HCT116 (cell line): ENCODE measurements at regions not wholly inside any gene's neighbourhood (a gene's known extent, or its start where the extent isn't known, plus 50 kb on each side); places are given as distances from the start of the nearest gene placed in this dataset.
"Not testable (repeated sequence)": the region's sequence is repeated elsewhere in the genome, so short reads cannot be mapped to it uniquely, and the experiment has no call there.

Experiments used
- ATAC-seq: fragments of 200-7000 bp; cut with Tn5 transposase; 2 replicates; pipeline ENCODE4 v1.9.1; 2020; ENCODE audit warnings: mild to moderate bottlenecking, moderate library complexity
- BruUV-seq: library from RNA; stranded (reverse); fragments of 400-500 nt; replicated peaks from 2 replicates; lab custom pipeline; 2021; lab: Mats Ljungman, UMichigan
- CTCF ChIA-PET: fragments of 300-600 bp; sonication (Branson Sonifier 250); formaldehyde crosslinking; loops from one replicate; lab custom pipeline; 2021; ENCODE audit warnings: antibody characterized with exemption; lab: Charles Lee
- POLR2A ChIA-PET: fragments of 300-600, 350-600 bp; sonication (Branson Sonifier 250); formaldehyde crosslinking; loops from one replicate; lab custom pipeline; 2021; ENCODE audit warnings: antibody characterized with exemption; lab: Charles Lee
- RAD21 ChIA-PET, 2 experiments: fragments of 300-600 bp; sonication (Branson Sonifier 250); formaldehyde crosslinking; loops; one replicate each; lab custom pipeline; 2023; ENCODE audit warnings: low total read pairs in 2 of 2; ENCODE audit not compliant: uncharacterized antibody in 2 of 2, unreplicated experiment in 2 of 2, low non-redundant PET in 1 of 2; lab: Charles Lee
- DNase-seq: peaks from one replicate; pipeline ENCODE4 v3.0.0-alpha.2; 2010; ENCODE audit warnings: low read depth, low spot score
- H2AFZ ChIP-seq: fragments of 200-600 bp; shearing (Covaris generic), sonication (generic); 2 replicates; pipeline ENCODE4 v1.6.1; 2017; ENCODE audit warnings: low read depth, mixed run types, mixed read lengths, antibody characterized with exemption, low read length; ENCODE audit not compliant: poor library complexity, severe bottlenecking
- H3K27ac ChIP-seq: 2 replicates; pipeline ENCODE4 v1.5.1; 2012; ENCODE audit warnings: low read depth, low read length
- H3K27me3 ChIP-seq: fragments of 200-600 bp; sonication (generic); 2 replicates; pipeline ENCODE4 v1.6.1; 2016; ENCODE audit warnings: mixed run types, low read length, mixed read lengths; ENCODE audit not compliant: insufficient read depth
- H3K36me3 ChIP-seq, 2 experiments: fragments of 200-500 bp in 1 of 2; fragments of 200-600 bp in 1 of 2; sonication (Bioruptor generic) in 1 of 2; sonication (generic) in 1 of 2; 2 replicates each; pipeline versions ENCODE4 v1.5.1 to v1.6.1; 2014 to 2016; ENCODE audit warnings: low read length in 2 of 2, inconsistent platforms in 1 of 2, mixed read lengths in 1 of 2, mixed run types in 1 of 2; ENCODE audit not compliant: insufficient read depth in 2 of 2, control insufficient read depth in 1 of 2
- H3K4me1 ChIP-seq, 2 experiments: fragments of 200-600 bp in 1 of 2; sonication (generic) in 1 of 2; 2 replicates each; pipeline versions ENCODE4 v1.5.1 to v1.6.1; 2012 to 2017; ENCODE audit warnings: low read length in 2 of 2, inconsistent platforms in 1 of 2, mild to moderate bottlenecking in 1 of 2, mixed read lengths in 1 of 2, mixed run types in 1 of 2, moderate library complexity in 1 of 2; ENCODE audit not compliant: insufficient read depth in 2 of 2, control insufficient read depth in 1 of 2
- H3K4me2 ChIP-seq: fragments of 200-600 bp; sonication (generic); 2 replicates; pipeline ENCODE4 v1.6.1; 2017; ENCODE audit warnings: mixed run types, low read length, mixed read lengths
- H3K4me3 ChIP-seq, 2 experiments: fragments of 200-600 bp in 1 of 2; sonication (generic) in 1 of 2; replicated peaks in 1 of 2; 2 replicates each; pipeline ENCODE4 v1.5.1; 2011 to 2016; ENCODE audit warnings: low read length in 2 of 2, control low read depth in 1 of 2, low read depth in 1 of 2, mild to moderate bottlenecking in 1 of 2, mixed read lengths in 1 of 2, mixed run types in 1 of 2
- H3K79me2 ChIP-seq: fragments of 200-600 bp; sonication (generic); 2 replicates; pipeline ENCODE4 v1.6.1; 2017; ENCODE audit warnings: mild to moderate bottlenecking, mixed run types, low read length, moderate library complexity, mixed read lengths; ENCODE audit not compliant: insufficient read depth
- H3K9ac ChIP-seq: fragments of 200-600 bp; sonication (generic); 2 replicates; pipeline ENCODE4 v1.6.1; 2016; ENCODE audit warnings: low read length, mixed read lengths
- H3K9me2 ChIP-seq: fragments of 200-600 bp; sonication (generic), shearing (Covaris generic); 2 replicates; pipeline ENCODE4 v1.6.1; 2017; ENCODE audit warnings: mixed run types, mild to moderate bottlenecking, moderate library complexity; ENCODE audit not compliant: insufficient read depth
- H3K9me3 ChIP-seq, 2 experiments: fragments of 200-500 bp in 1 of 2; fragments of 200-600 bp in 1 of 2; sonication (Bioruptor generic) in 1 of 2; sonication (generic) in 1 of 2; 2 replicates each; pipeline ENCODE4 v1.6.1; 2014 to 2017; ENCODE audit warnings: low read length in 2 of 2, mixed read lengths in 2 of 2, inconsistent platforms in 1 of 2, low read depth in 1 of 2, mild to moderate bottlenecking in 1 of 2, mixed run types in 1 of 2, moderate library complexity in 1 of 2; ENCODE audit not compliant: control insufficient read depth in 1 of 2, insufficient read depth in 1 of 2
- H4K20me1 ChIP-seq: fragments of 200-600 bp; sonication (generic), shearing (Covaris generic); 2 replicates; pipeline ENCODE4 v1.6.1; 2017; ENCODE audit warnings: mixed run types, mild to moderate bottlenecking, moderate library complexity; ENCODE audit not compliant: insufficient read depth
- ATF3 ChIP-seq: IDR thresholded peaks from 2 replicates; pipeline ENCODE4 v1.6.1; 2012
- CBX3 ChIP-seq: IDR thresholded peaks from 2 replicates; pipeline ENCODE4 v1.6.1; 2012; ENCODE audit warnings: low read depth
- CEBPB ChIP-seq: IDR thresholded peaks from 2 replicates; pipeline ENCODE4 v1.6.1; 2012; ENCODE audit warnings: low read depth
- CTCF ChIP-seq, 3 experiments: fragments of 200-600 bp in 1 of 3; sonication (generic) in 1 of 3; IDR thresholded peaks in 2 of 3; conservative IDR thresholded peaks in 1 of 3; 2 replicates each; pipeline ENCODE4 v1.5.1; 2012 to 2017; ENCODE audit warnings: low read depth in 2 of 3, low read length in 2 of 3, antibody characterized with exemption in 1 of 3, borderline replicate concordance in 1 of 3, control low read depth in 1 of 3, mild to moderate bottlenecking in 1 of 3, mixed read lengths in 1 of 3, mixed run types in 1 of 3, moderate library complexity in 1 of 3; ENCODE audit not compliant: insufficient read depth in 1 of 3
- ELF1 ChIP-seq: IDR thresholded peaks from 2 replicates; pipeline ENCODE4 v1.6.1; 2012; ENCODE audit warnings: low read depth, borderline replicate concordance
- EZH2 ChIP-seq: fragments of 200-600 bp; sonication (generic); IDR thresholded peaks from 2 replicates; pipeline ENCODE4 v1.6.1; 2017; ENCODE audit warnings: antibody characterized with exemption, mixed run types
- FOSL1 ChIP-seq: IDR thresholded peaks from 2 replicates; pipeline ENCODE4 v1.6.1; 2012; ENCODE audit warnings: low read depth
- JUND ChIP-seq: IDR thresholded peaks from 2 replicates; pipeline ENCODE4 v1.6.1; 2012
- MAX ChIP-seq: IDR thresholded peaks from 2 replicates; pipeline ENCODE4 v1.6.1; 2012
- POLR2A ChIP-seq: IDR thresholded peaks from 2 replicates; pipeline ENCODE4 v1.7.0; 2011; ENCODE audit warnings: borderline replicate concordance; ENCODE audit not compliant: insufficient read depth, insufficient read length; ENCODE audit errors: extremely low read depth
- POLR2AphosphoS5 ChIP-seq: IDR thresholded peaks from 2 replicates; pipeline ENCODE4 v1.6.1; 2011; ENCODE audit warnings: mild to moderate bottlenecking, low read depth, low read length, moderate library complexity
- RAD21 ChIP-seq: IDR thresholded peaks from 2 replicates; pipeline ENCODE4 v1.6.1; 2012; ENCODE audit warnings: low read depth, mild to moderate bottlenecking
- REST ChIP-seq: IDR thresholded peaks from 2 replicates; pipeline ENCODE4 v1.6.1; 2012; ENCODE audit warnings: low read depth
- SIN3A ChIP-seq: IDR thresholded peaks from 2 replicates; pipeline ENCODE4 v1.6.1; 2012; ENCODE audit warnings: low read depth
- SP1 ChIP-seq: IDR thresholded peaks from 2 replicates; pipeline ENCODE4 v1.6.1; 2012; ENCODE audit warnings: low read depth
- SRF ChIP-seq: IDR thresholded peaks from 2 replicates; pipeline ENCODE4 v1.6.1; 2012; ENCODE audit warnings: low read depth
- ZFX ChIP-seq: fragments of 450-650 bp; IDR thresholded peaks from 2 replicates; pipeline ENCODE4 v1.6.1; 2017
- ZNF274 ChIP-seq: fragments of 200-500 bp; sonication (Bioruptor generic); IDR thresholded peaks from 2 replicates; pipeline ENCODE4 v1.6.1; 2014; ENCODE audit warnings: mild to moderate bottlenecking, low read depth, low read length, inconsistent platforms
- intact Hi-C: fragments of 100-400 bp; cut with micrococcal nuclease; formaldehyde crosslinking; loops from 2 replicates; pipeline ENCODE4 v1.10.0; 2022

- H3K9me2 ChIP-seq, H4K20me1 ChIP-seq, H3K9me3 ChIP-seq, H3K27ac ChIP-seq, H2AFZ ChIP-seq, H3K4me2 ChIP-seq, H3K4me3 ChIP-seq, H3K4me1 ChIP-seq, H3K79me2 ChIP-seq, RAD21 ChIA-PET, H3K36me3 ChIP-seq, H3K27me3 ChIP-seq, BruUV-seq, H3K9ac ChIP-seq, intact Hi-C loops: not testable (repeated sequence)
- TF ChIP-seq CTCF (IDR thresholded peaks at IDR 0.05 in 2 of 3, conservative IDR thresholded peaks at IDR 0.05 in 1 of 3; ENCODE audit: borderline replicate concordance in 1 of 3, insufficient read depth in 1 of 3, low read depth in 2 of 3, low read length in 2 of 3) (peak; percentile 16 to 51 (median 43); a peak in 4 of 6 replicates), RAD21 (peak; percentile 54)
- ChIA-PET CTCF (interaction anchor here (0.7 kb wide), 1 partner anchor 62 kb away, joined by 3 read pairs; no protein-coding TSS in a partner anchor), POLR2A (interaction anchor here (1.8 kb wide), 1 partner anchor 10 kb away, joined by 3 read pairs; no protein-coding TSS in a partner anchor)
- ATAC-seq, result peak; percentile 82
- peak; percentile 15 for DNase-seq
These were observed 345.2 kb upstream of the POU5F2 start for GRCh38 chr5:94086635-94087034.

- intact Hi-C loops, result no loop called here
- Histone ChIP-seq H3K27ac (no peak overlapping the region), H3K9me3 (no peaks in the 10 kb centered on the region), H4K20me1 (no peaks in the 10 kb centered on the region), H3K79me2 (peaks cover 5% of the 10 kb centered on the region; the same call in 1 of the 2 replicates), H3K9me2 (no peaks in the 10 kb centered on the region), H3K36me3 (no peaks in the 10 kb centered on the region), H3K4me3 (no peak overlapping the region), H3K4me2 (no peak overlapping the region), H3K27me3 (no peaks in the 10 kb centered on the region), H2AFZ (no peak overlapping the region), H3K4me1 (no peaks in the 10 kb centered on the region), H3K9ac (no peak overlapping the region)
- CTCF ChIA-PET, result no interaction called here
- ATAC-seq (no peak), DNase-seq (no peak)
- BruUV-seq, result no TSS peak
- POLR2A ChIA-PET, result interaction anchor here (1.8 kb wide), 1 partner anchor 10 kb away, joined by 3 read pairs; no protein-coding TSS in a partner anchor
- RAD21 ChIA-PET, result no interaction called here
- TF ChIP-seq POLR2A (no peak), SRF (no peak), JUND (no peak), ELF1 (no peak), ATF3 (no peak), SIN3A (no peak), MAX (no peak), SP1 (no peak), ZFX (no peak), CBX3 (no peak), EZH2 (no peak), FOSL1 (no peak), ZNF274 (no peak), REST (no peak), CEBPB (no peak), POLR2AphosphoS5 (no peak)
These were observed 344.8 kb upstream of the POU5F2 start for GRCh38 chr5:94086194-94086593.
